SK-N-SH treated with all-trans-retinoic acid at 6 μM for 48 hours (cell line): ENCODE measurements at regions not wholly inside any gene's neighbourhood (a gene's known extent, or its start where the extent isn't known, plus 50 kb on each side); places are given as distances from the start of the nearest gene placed in this dataset.

Source experiments
- ATAC-seq: fragments of 200-7000 bp; cut with Tn5 transposase; 3 replicates; pipeline ENCODE4 v1.9.1; 2020; ENCODE audit warnings: mild to moderate bottlenecking, moderate library complexity
- ARNTL ChIP-seq: fragments of 450-650 bp; formaldehyde crosslinking; IDR thresholded peaks from 2 replicates; pipeline ENCODE4 v1.5.0; 2020; ENCODE audit warnings: low read depth, mild to moderate bottlenecking, moderate library complexity, borderline replicate concordance
- BACH2 ChIP-seq: fragments of 250-450 bp; sonication (Bioruptor Pico); IDR thresholded peaks from 2 replicates; pipeline ENCODE4 v1.9.0; 2021; ENCODE audit warnings: mild to moderate bottlenecking, borderline replicate concordance
- CSDC2 ChIP-seq: fragments of 250-450 bp; sonication (Bioruptor Pico); IDR thresholded peaks from 2 replicates; pipeline ENCODE4 v1.5.0; 2020; ENCODE audit warnings: mild to moderate bottlenecking, moderate library complexity
- CSRNP3 ChIP-seq: fragments of 250-450 bp; sonication (Bioruptor Pico); IDR thresholded peaks from 2 replicates; pipeline ENCODE4 v1.5.1; 2021; ENCODE audit warnings: mild to moderate bottlenecking, moderate library complexity
- ESRRG ChIP-seq: fragments of 250-450 bp; sonication (Bioruptor Pico); IDR thresholded peaks from 2 replicates; pipeline ENCODE4 v1.6.1; 2021; ENCODE audit warnings: mild to moderate bottlenecking
- GLIS3 ChIP-seq: fragments of 250-450 bp; sonication (Bioruptor Pico); IDR thresholded peaks from 2 replicates; pipeline ENCODE4 v1.5.0; 2020; ENCODE audit warnings: mild to moderate bottlenecking, moderate library complexity
- ISL1 ChIP-seq: fragments of 250-450 bp; sonication (Bioruptor Pico); IDR thresholded peaks from 2 replicates; pipeline ENCODE4 v2.1.2; 2022; ENCODE audit warnings: mild to moderate bottlenecking, moderate library complexity
- OSR1 ChIP-seq: fragments of 250-450 bp; sonication (Bioruptor Pico); IDR thresholded peaks from 2 replicates; pipeline ENCODE4 v1.8.0; 2022; ENCODE audit warnings: moderate library complexity, mild to moderate bottlenecking, inconsistent platforms
- PATZ1 ChIP-seq: fragments of 250-450 bp; sonication (Bioruptor Pico); IDR thresholded peaks from 2 replicates; pipeline ENCODE4 v1.8.0; 2020; ENCODE audit warnings: mild to moderate bottlenecking, moderate library complexity, borderline replicate concordance
- PPARA ChIP-seq: fragments of 250-450 bp; sonication (Bioruptor Pico); IDR thresholded peaks from 2 replicates; pipeline ENCODE4 v1.5.0; 2020; ENCODE audit warnings: mild to moderate bottlenecking, borderline replicate concordance
- RARB ChIP-seq: fragments of 250-450 bp; sonication (Bioruptor Pico); IDR thresholded peaks from 2 replicates; pipeline ENCODE4 v1.8.0; 2021; ENCODE audit warnings: mild to moderate bottlenecking, moderate library complexity
- SNAI2 ChIP-seq: fragments of 250-450 bp; sonication (Bioruptor Pico); IDR thresholded peaks from 2 replicates; pipeline ENCODE4 v1.5.0; 2020; ENCODE audit warnings: mild to moderate bottlenecking, moderate library complexity
- TCF4 ChIP-seq: fragments of 250-450 bp; sonication (Bioruptor Pico); IDR thresholded peaks from 2 replicates; pipeline ENCODE4 v1.8.0; 2021; ENCODE audit warnings: mild to moderate bottlenecking, moderate library complexity, borderline replicate concordance
- TOX ChIP-seq: fragments of 250-450 bp; sonication (Bioruptor Pico); IDR thresholded peaks from 2 replicates; pipeline ENCODE4 v1.8.0; 2021; ENCODE audit warnings: mild to moderate bottlenecking, moderate library complexity, borderline replicate concordance
- ZC3H10 ChIP-seq: fragments of 250-450 bp; sonication (Bioruptor Pico); IDR thresholded peaks from 2 replicates; pipeline ENCODE4 v1.5.1; 2021; ENCODE audit warnings: mild to moderate bottlenecking, moderate library complexity
- ZFP3 ChIP-seq: fragments of 250-450 bp; sonication (Bioruptor Pico); IDR thresholded peaks from 2 replicates; pipeline ENCODE4 v1.5.0; 2020; ENCODE audit warnings: mild to moderate bottlenecking, moderate library complexity
- ZFP30 ChIP-seq: fragments of 450-650 bp; formaldehyde crosslinking; IDR thresholded peaks from 2 replicates; pipeline ENCODE4 v1.5.0; 2022; ENCODE audit warnings: mild to moderate bottlenecking, moderate library complexity
- ZNF565 ChIP-seq: fragments of 450-650 bp; formaldehyde crosslinking; conservative IDR thresholded peaks from 2 replicates; pipeline ENCODE4 v1.5.0; 2020; ENCODE audit warnings: low read depth, mild to moderate bottlenecking, moderate library complexity
- ZNF70 ChIP-seq: fragments of 450-650 bp; formaldehyde crosslinking; IDR thresholded peaks from 2 replicates; pipeline ENCODE4 v1.5.0; 2020; ENCODE audit warnings: mild to moderate bottlenecking, moderate library complexity
- ZNF8 ChIP-seq: fragments of 450-650 bp; formaldehyde crosslinking; IDR thresholded peaks from 2 replicates; pipeline ENCODE4 v1.5.0; 2020; ENCODE audit warnings: mild to moderate bottlenecking, moderate library complexity
- TF ChIP-seq, protein P1 (sequence below): fragments of 250-450 bp; sonication (Bioruptor Pico); IDR thresholded peaks from 2 replicates; pipeline ENCODE4 v1.5.1; 2020; ENCODE audit warnings: low read depth, mild to moderate bottlenecking, moderate library complexity
- TF ChIP-seq, protein P2 (sequence below): fragments of 250-450 bp; sonication (Bioruptor Pico); IDR thresholded peaks from 2 replicates; pipeline ENCODE4 v1.5.0; 2020; ENCODE audit warnings: mild to moderate bottlenecking, moderate library complexity

- TF ChIP-seq CSRNP3 (CRISPR knock-in tag) (no peak), PATZ1 (CRISPR knock-in tag) (no peak), GLIS3 (CRISPR knock-in tag) (no peak), ZNF70 (CRISPR knock-in tag) (no peak)
- no peak for ATAC-seq
These were observed 575.9 kb downstream of the MID1IP1 start for GRCh38 chrX:39377157-39377556.

- ATAC-seq: no peak
- TF ChIP-seq PATZ1 (CRISPR knock-in tag): no peak
- TF ChIP-seq ZC3H10 (CRISPR knock-in tag): no peak
- no peak for TF ChIP-seq TOX (CRISPR knock-in tag)
- no peak for TF ChIP-seq TCF4
- TF ChIP-seq CSDC2 (CRISPR knock-in tag): no peak
- no peak for TF ChIP-seq ARNTL (CRISPR knock-in tag)
- no peak for TF ChIP-seq RARB (CRISPR knock-in tag)
- TF ChIP-seq ZFP30 (CRISPR knock-in tag): no peak
- TF ChIP-seq, protein P1, sequence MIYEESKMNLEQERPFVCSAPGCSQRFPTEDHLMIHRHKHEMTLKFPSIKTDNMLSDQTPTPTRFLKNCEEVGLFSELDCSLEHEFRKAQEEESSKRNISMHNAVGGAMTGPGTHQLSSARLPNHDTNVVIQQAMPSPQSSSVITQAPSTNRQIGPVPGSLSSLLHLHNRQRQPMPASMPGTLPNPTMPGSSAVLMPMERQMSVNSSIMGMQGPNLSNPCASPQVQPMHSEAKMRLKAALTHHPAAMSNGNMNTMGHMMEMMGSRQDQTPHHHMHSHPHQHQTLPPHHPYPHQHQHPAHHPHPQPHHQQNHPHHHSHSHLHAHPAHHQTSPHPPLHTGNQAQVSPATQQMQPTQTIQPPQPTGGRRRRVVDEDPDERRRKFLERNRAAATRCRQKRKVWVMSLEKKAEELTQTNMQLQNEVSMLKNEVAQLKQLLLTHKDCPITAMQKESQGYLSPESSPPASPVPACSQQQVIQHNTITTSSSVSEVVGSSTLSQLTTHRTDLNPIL (CRISPR knock-in tag): no peak
- TF ChIP-seq PPARA (CRISPR knock-in tag): no peak
These were observed 576.5 kb downstream of the MID1IP1 start for GRCh38 chrX:39377773-39378172.

DNA sequence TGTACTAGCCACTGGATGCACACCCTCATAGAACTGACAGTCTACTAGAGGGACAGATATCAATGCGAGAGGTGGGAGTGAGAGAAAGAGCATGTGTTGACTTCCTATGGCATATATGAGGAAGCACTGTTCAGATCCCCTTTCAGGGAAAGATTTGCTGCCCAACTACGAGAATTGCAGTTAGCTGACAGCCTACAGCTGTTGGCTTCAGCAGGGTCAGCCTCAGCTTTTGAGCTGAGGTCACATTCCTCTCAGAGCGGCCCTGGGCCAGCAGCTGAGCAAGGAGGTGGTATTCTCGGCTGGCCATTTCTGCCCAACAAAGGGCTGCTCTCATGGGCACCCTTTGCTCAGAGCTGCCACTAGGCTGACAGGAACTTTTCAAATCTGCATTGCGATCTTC lies 580.2 kb downstream of the MID1IP1 start:
- no peak for ATAC-seq
- TF ChIP-seq RARB (CRISPR knock-in tag) (no peak), CSDC2 (CRISPR knock-in tag) (no peak), GLIS3 (CRISPR knock-in tag) (no peak), ZNF8 (CRISPR knock-in tag) (no peak), SNAI2 (CRISPR knock-in tag) (no peak)

- no peak for ATAC-seq
- TF ChIP-seq SNAI2 (CRISPR knock-in tag) (no peak), GLIS3 (CRISPR knock-in tag) (no peak), BACH2 (no peak), PPARA (CRISPR knock-in tag) (no peak), PATZ1 (CRISPR knock-in tag) (no peak), CSDC2 (CRISPR knock-in tag) (no peak), ZNF565 (no peak), ZNF70 (CRISPR knock-in tag) (no peak), RARB (CRISPR knock-in tag) (no peak), ZFP3 (no peak), OSR1 (CRISPR knock-in tag) (no peak), CSRNP3 (CRISPR knock-in tag) (no peak), TOX (CRISPR knock-in tag) (no peak), ZFP30 (CRISPR knock-in tag) (no peak), ARNTL (CRISPR knock-in tag) (no peak), ESRRG (CRISPR knock-in tag) (no peak), ISL1 (CRISPR knock-in tag) (no peak)
- TF ChIP-seq, protein P2, sequence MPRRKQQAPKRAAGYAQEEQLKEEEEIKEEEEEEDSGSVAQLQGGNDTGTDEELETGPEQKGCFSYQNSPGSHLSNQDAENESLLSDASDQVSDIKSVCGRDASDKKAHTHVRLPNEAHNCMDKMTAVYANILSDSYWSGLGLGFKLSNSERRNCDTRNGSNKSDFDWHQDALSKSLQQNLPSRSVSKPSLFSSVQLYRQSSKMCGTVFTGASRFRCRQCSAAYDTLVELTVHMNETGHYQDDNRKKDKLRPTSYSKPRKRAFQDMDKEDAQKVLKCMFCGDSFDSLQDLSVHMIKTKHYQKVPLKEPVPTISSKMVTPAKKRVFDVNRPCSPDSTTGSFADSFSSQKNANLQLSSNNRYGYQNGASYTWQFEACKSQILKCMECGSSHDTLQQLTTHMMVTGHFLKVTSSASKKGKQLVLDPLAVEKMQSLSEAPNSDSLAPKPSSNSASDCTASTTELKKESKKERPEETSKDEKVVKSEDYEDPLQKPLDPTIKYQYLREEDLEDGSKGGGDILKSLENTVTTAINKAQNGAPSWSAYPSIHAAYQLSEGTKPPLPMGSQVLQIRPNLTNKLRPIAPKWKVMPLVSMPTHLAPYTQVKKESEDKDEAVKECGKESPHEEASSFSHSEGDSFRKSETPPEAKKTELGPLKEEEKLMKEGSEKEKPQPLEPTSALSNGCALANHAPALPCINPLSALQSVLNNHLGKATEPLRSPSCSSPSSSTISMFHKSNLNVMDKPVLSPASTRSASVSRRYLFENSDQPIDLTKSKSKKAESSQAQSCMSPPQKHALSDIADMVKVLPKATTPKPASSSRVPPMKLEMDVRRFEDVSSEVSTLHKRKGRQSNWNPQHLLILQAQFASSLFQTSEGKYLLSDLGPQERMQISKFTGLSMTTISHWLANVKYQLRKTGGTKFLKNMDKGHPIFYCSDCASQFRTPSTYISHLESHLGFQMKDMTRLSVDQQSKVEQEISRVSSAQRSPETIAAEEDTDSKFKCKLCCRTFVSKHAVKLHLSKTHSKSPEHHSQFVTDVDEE (CRISPR knock-in tag): no peak
These were observed 583.7 kb downstream of the MID1IP1 start for GRCh38 chrX:39384996-39385395.
